WTC11 (cell line): ENCODE measurements at regions not wholly inside any gene's neighbourhood (a gene's known extent, or its start where the extent isn't known, plus 50 kb on each side); places are given as distances from the start of the nearest gene placed in this dataset.

ENCODE experiments used
- ARID4B ChIP-seq: sonication (generic); formaldehyde crosslinking; IDR thresholded peaks from 2 replicates; pipeline ENCODE4 v1.8.0; 2023; ENCODE audit warnings: missing genetic modification reagents, mild to moderate bottlenecking, borderline replicate concordance
- ATF3 ChIP-seq: sonication (generic); formaldehyde crosslinking; conservative IDR thresholded peaks from 2 replicates; pipeline ENCODE4 v1.8.1; 2022; ENCODE audit warnings: mild to moderate bottlenecking, missing genetic modification reagents
- JUN ChIP-seq: sonication (generic); formaldehyde crosslinking; IDR thresholded peaks from 2 replicates; pipeline ENCODE4 v1.8.0; 2023; ENCODE audit warnings: mild to moderate bottlenecking, missing genetic modification reagents
- USF2 ChIP-seq: sonication (generic); formaldehyde crosslinking; IDR thresholded peaks from 2 replicates; pipeline ENCODE4 v1.8.1; 2023; ENCODE audit warnings: mild to moderate bottlenecking, missing genetic modification reagents, moderate library complexity

- no peak for TF ChIP-seq JUN (CRISPR knock-in tag)
- no peak for TF ChIP-seq USF2 (CRISPR knock-in tag)
- no peak for TF ChIP-seq ATF3 (CRISPR knock-in tag)
- no peak for TF ChIP-seq ARID4B (CRISPR knock-in tag)
Measured at GRCh38 chr15:34684351-34684750, 70.4 kb downstream of the GJD2 start.
